Fibroblast of skin of back (primary cell): ENCODE measurements at regions not wholly inside any gene's neighbourhood (a gene's known extent, or its start where the extent isn't known, plus 50 kb on each side); places are given as distances from the start of the nearest gene placed in this dataset.

Experiments
- DNase-seq: peaks from one replicate; pipeline ENCODE4 v3.0.0-alpha.2; 2013

DNA sequence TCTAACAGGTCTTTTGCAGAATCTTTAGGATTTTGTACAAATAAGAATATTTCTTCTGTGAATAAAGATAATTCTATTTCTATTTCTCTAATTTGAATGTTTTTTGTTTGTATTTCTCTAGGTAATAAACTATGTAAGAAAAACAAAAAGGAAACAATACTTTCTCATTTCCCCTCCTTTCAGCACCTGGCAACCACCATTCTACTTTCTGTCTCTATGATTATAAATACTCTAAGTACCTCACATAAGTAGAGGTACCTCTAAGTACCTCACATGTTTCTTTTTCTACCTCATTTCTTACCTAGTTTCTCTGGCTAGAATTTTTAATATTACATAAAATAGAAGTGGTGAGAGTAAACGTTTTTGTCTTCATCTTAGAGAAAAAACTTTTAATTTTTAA lies 550.0 kb downstream of the EPHA5 start:
- DNase-seq, result no peak

DNA sequence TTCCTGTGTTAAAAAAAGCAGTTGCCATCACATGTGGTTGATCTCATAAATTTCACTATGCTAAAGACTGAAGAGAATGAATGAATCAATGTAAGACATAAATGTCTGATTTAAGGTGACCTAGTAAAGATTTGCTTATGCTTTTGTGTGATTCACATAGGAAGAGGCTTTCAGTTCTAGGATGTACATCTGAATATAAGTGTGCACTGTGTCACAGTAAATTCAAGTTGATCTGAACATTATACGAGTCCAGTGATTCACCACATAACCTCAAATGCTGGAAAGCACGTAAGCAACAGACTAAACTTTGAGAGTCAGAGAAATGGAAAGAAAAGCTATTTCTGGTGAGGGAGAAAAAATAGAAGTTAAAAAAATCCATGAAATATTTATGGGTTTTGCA lies 567.9 kb downstream of the EPHA5 start:
- DNase-seq, result no peak

DNA sequence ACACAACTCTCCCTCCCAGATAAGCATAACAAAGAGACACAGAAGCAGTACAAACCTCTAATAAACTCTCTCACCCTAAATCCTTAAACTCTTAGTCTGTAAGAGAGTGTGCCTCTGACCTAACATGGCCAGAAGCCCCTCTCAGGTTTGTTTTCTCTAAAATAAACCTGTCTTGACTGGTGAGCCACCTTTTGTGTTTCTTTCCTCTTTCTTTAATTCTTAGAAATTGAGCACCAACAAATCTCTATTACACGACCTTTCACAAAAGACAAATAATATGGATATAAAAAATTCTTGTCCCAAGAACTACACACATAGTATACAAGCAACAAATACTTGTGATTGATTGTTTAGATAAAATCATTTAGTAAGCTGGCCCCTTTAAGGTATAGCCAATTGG lies 573.7 kb downstream of the EPHA5 start:
- no peak for DNase-seq

- DNase-seq, result peak; percentile 37
Observed at GRCh38 chr4:65089666-65090065, 580.6 kb downstream of the EPHA5 start.

DNA sequence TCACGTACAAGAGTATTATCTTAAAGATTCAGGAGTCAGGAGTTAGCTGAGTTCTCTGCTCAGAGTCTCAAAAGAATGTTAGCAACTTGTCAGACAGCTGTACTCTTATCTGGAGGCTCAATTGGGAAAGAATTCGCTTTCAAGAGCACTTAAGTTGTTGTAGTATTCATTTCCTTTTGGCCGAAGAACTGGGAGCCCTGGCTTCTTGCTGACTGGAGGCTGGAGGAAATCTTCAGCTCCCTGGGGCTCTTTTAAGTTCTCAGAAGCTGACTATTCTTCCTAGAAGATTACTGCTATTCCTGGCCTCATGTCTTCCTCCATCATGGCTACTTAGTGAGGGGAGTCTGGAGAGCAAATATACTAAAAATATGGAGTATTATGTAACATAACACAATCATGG lies 587.2 kb downstream of the EPHA5 start:
- DNase-seq, result peak; percentile 0

DNA sequence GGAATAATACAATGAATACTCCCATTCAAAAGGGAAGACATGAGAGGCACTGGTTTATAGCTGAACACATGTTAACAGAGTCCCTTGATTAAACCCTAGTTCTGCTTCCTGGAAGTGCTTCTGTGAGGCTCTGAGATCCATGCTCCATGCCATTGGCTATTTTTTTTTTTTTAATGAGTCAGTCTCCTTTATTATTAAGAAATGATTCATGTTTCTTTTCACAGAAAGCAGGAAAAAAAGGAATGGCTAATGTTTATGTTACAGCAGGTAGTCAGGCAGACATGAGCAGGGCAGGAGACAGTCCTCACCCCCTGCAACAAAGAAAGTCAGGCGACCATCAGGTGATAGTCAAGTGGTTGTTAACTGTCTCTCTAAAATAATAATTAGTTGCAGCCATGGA lies 598.7 kb downstream of the EPHA5 start:
- peak; percentile 2 for DNase-seq

- no peak for DNase-seq
Observed at GRCh38 chr4:65069177-65069576, 601.1 kb downstream of the EPHA5 start.

DNA sequence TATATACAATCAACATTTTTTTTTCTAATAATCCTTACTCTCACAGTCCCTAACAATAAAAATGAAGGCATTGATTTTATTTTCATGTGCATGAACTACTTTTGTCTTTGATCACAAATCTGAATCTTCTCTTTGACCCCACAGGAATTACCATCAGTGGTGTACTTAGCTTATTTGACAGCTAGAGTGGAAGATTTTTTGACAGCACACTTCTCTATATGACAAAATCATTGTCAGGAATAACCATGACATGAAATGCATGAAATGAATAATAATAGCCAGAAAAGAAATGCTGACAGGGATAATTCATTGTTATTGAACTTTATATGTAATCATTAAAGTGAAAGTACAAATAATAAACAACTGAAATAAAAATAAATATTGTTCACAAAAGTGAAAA lies 604.2 kb downstream of the EPHA5 start:
- DNase-seq, result no peak

DNA sequence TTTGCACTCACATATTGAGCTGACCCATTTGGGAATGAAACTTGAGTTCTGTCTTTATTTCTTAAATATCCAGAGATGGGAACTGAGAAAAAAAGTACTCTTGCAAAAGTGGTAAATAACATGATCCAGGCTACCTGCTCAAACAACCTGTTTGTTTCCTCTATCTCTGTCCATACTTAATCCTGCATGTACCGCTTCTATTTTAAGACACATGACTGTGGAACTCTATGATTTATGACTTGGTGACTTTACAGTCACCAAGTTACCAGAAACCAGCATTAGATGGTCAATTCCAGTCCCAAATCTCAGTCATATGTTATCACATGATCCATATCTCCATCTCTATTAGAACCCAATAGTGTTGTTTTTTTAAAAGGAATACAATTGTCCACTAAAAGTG lies 606.7 kb downstream of the EPHA5 start:
- no peak for DNase-seq

GRCh38 chr4:65050786-65051185 lies 619.5 kb downstream of the EPHA5 start:
- no peak for DNase-seq

- DNase-seq, result no peak
Observed at GRCh38 chr4:65046192-65047133, 623.8 kb downstream of the EPHA5 start.

DNA sequence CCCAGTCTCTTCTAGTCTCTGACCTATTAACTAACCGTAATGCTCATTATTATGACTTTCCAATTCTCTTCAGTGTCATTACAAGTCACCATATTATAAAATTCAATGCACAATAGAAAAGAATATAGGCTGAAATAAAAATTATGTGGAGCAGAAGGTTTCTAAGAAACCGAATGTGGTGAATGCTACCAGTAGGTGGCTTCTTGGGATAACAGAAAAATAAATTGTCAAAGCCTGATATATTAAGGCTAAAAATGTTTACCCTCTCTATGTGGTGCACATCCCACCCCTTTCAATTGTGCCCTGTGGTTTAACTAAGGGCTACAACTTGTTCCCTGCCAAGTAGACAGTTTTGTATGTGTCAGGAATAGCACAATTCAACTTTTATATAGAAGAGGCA lies 624.6 kb upstream of the TECRL start:
- peak; percentile 3 for DNase-seq

DNA sequence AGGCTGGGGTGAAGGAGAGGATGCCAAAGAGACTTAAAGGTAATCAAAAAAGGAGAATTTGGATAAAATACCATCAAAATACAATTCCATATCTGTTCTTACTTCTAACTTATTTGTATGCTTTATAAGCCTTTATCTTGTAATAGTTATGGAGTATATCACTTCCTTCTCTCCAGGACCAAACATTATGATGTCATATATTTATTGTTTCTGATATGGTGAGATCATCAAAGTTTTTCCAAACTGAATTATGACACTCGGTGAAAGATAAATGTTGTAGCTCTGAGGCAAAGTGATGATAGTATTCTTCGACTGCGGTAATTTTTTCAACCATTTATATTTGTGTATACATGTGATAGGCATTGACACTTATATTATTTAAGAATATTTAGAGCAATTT lies 619.3 kb upstream of the TECRL start:
- no peak for DNase-seq

DNA sequence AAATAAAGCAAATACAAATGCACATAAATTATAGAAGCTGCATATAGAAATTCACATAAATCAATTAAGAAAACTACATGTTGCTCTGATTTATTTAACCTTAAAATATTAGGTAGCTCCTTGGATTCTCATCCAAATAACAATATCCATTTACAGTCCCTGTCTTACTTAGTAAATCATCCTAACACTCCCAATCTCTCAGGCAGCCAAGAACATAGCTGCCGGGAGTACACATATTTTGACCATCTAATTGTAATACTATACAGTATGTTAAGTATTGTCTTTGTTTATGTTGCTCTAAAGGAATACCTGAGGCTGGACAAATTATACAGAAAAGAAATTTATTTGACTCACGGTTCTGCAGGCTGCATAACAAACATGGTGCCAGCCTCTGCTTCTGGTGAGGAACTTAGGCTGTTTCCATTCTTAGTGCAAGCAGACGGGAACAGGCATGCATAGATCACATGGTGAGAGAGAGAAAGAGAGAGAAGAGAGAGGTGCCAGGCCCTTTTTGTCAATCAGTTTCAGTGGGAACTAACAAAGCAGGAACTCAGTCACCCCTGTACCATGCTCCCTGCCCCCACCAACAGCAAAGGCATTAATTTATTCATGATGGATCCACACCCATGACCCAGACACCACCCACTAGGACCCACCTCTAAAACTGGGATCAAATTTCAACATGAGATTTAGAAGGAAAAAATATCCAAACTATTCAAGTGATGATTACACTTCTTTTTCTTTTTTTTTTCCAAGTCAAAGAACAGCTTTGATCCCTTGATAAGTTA lies 614.8 kb upstream of the TECRL start:
- DNase-seq, result no peak

DNA sequence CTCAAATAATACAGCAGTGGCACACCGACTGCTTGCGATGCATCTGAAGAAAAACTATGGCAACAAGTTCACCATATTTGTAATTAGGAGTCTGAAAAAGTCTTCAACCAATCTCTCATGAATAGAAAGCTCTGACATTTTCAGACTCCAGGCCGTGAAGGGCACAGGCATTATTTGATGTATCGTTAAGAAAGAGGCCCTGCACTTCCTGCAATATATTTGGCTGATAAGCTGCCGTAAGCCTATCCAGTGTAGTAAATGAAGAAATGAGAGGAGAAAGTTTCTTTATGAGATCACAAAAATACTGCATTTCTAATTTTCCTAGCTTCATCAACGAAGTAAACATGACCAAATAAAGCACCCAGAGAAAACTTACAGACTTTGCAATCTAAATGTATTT lies 613.8 kb upstream of the TECRL start:
- DNase-seq, result no peak

DNA sequence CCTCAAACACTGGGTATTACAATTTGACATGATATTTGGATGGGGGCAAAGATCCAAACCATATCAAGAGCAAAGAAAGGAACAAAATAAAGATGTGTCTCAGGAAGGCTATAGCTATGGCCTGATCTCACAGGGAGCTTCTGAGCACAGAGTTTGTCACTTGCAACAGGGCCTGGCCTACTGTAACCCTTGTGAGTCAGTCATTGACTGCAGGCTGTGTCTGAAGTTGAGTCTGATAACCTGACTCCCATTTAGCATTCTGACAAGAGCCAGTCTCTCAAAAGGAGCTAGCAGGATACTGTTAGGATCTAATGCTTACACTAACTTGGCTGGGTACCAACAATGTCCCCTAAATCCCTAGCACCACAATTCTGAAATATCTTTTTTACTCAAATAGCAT lies 612.5 kb upstream of the TECRL start:
- no peak for DNase-seq

DNA sequence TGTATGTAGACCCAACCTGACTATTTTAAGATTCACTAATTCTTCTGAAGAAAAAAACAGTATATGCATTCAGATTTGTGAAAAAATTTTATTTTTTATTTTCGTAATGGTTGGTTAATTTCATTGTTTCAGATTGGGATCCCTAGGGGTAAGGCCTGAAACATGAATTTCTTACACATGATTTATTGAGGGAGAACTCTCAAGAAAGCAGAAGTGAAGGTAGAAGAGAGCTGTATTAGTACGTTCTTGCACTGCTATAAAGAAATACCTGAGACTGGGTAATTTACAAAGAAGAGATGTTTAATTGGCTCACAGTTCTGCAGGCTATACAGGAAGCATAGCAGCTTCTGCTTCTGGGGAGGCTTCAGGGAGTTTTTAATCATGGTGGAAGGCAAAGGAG lies 611.9 kb upstream of the TECRL start:
- no peak for DNase-seq

GRCh38 chr4:65019775-65020174 lies 610.5 kb upstream of the TECRL start:
- DNase-seq, result no peak

- no peak for DNase-seq
Observed at GRCh38 chr4:65018313-65018712, 609.1 kb upstream of the TECRL start.

GRCh38 chr4:65014078-65014477 lies 604.8 kb upstream of the TECRL start:
- no peak for DNase-seq

- DNase-seq, result peak; percentile 46
Observed at GRCh38 chr4:65007841-65008439, 598.7 kb upstream of the TECRL start.

GRCh38 chr4:64975177-64975576 lies 565.9 kb upstream of the TECRL start:
- DNase-seq, result no peak

DNA sequence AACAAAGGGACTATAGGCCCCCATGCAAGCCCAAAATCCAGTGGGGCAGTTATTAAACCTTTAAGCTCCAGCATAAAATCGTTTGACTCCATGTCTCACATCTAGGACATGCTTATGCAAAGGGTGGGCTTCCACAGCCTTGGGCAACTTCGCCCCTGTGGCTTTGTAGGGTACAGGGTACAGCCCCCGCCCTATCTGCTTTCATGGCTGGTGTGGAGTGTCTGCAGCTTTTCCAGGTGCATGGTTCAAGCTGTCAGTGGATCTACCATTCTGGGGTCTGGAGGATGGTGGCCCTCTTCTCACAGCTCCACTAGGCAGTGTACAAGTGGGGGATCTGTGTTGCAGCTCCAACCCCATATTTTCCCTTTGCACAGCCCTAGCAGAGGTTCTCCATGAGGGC lies 559.8 kb upstream of the TECRL start:
- no peak for DNase-seq

- DNase-seq, result no peak
Observed at GRCh38 chr4:64967286-64967685, 558.0 kb upstream of the TECRL start.
